ENCODE measurements at regions not wholly inside any gene's neighbourhood (a gene's known extent, or its start where the extent isn't known, plus 50 kb on each side); places are given as distances from the start of the nearest gene placed in this dataset.

DNA sequence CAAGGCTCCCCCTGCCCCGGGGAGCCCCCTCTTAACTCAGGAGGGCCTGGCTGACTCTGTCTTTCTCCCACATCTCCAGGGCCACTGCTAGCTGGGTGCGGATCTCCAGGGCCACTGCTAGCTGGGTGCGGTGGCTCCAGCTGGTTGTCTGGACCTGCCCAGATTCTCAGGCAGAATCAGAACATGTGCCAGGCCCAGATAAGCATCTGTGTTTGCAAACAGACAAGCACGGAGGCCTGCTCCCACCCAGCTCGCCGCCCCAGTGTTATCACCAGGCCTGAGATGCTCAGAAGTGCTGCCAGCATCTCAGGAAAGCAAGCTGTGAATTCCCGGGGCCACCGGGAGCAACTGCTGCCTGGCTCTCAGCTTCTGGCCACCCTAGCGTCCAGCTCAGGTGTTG lies 98.4 kb upstream of the FZD10 start:
- intact Hi-C loops (cut with DNase I), result no loop called here
- ATAC-seq (ENCODE audit: poor library complexity) (no peak), DNase-seq (no peak)

DNA sequence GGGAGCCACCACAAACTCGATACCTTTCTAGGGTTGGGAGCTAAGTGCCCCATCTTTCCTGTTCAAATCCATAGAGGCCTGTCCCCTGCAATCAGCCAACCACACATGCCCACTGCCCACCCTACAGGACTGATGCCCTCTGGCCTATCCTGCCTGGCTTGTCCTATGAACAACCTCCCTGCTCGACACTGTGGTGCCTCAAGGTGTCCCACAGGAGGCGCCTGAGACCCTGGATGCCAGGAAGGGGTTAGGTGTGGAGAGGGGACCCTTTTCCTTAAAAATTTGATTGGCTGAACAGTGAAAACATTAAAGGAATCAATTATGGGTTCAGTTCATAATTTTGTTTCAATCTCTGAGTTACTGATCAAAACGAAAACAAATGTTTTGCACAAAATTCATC lies 97.3 kb upstream of the FZD10 start:
- intact Hi-C loops (cut with DNase I), result no loop called here
- DNase-seq (no peak), ATAC-seq (ENCODE audit: poor library complexity) (no peak)

DNA sequence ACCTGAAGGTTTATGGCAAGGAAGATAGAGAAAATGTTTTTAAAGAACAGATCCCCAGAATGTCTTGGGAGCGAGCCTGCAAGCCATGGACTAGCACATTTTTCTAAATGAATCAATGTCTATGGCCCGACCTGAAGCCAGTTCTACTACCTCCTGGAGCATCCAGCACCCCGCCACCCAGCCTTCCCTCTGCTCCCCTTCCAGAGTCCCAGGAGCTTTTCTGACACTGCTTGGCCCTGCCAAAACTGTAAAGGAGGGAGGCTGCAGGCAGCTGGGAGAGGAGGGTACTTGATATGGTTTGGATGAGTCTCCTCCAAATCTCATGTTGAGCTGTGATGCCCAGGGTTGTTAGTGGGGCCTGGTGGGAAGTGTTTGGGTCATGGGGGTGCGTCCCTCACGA lies 95.5 kb upstream of the FZD10 start:
- no peak for ATAC-seq (ENCODE audit: poor library complexity)
- intact Hi-C loops (cut with DNase I), result no loop called here
- DNase-seq, result no peak

DNA sequence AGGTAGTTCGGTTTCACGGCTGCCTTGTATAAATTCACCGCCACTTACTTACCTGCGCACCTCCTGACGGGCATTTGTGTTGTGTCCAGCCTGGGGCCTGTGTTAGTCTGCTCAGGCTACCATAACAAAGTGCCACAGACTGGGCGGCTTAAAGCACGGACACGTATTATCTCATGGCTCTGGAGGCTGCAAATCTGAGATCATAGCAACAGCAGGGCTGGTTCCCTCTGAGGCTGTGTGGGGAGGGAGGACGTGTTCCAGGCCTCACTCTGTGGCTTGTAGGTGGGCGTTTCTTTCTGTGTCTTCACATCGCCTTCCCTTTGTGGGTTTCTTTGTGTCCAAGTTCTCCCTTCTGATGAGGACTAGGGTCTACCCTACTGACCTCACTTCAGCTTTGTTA lies 93.5 kb upstream of the FZD10 start:
- no peak for ATAC-seq (ENCODE audit: poor library complexity)
- intact Hi-C loops (cut with DNase I), result no loop called here
- no peak for DNase-seq

DNA sequence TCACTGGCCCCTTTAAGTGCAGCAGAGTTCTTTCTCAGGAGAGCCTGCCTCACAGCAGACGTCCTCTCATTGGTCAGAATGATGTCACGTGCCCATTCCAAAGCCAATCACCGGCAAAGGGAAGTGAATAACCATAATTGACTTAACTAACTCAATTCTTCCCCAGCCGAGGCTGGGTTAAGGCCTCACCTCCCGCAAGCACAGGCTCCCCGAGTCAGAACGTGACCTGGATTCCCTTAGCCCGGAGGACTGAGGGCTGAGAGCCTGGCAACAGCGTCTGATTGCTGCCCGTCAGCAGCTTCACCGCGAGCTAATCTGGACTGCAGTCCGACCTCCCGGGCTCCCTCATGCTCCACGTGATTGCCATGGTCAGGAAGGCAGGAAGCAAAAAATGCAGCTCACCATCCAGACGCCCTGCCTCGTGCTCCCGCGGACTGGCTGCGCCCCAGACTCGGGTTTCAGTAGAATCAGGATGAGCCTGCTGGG lies 92.1 kb upstream of the FZD10 start:
- ATAC-seq (ENCODE audit: poor library complexity) (peak; percentile 55), DNase-seq (no peak)
- intact Hi-C loops (cut with DNase I), result no loop called here

DNA sequence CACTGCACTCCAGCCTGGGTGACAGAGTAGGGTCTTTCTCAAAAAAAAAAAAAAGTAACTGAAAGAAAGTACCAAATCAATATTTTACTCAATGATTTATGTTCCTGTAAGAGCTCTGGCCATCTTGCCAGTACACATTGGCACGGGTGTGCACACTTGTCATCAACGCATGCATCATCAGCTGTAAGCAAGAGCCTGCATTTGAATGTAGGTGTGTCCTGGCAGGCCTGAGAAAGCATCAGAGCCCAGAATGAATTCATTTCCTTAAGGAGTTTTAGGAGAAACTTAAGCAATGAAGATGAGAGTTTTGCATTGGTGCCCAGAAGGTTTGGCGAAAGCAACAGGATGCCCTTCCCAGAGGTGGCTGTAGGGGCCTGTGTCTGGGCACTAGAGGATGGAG lies 88.5 kb upstream of the FZD10 start:
- DNase-seq (no peak), ATAC-seq (ENCODE audit: poor library complexity) (no peak)
- intact Hi-C loops (cut with DNase I), result no loop called here

DNA sequence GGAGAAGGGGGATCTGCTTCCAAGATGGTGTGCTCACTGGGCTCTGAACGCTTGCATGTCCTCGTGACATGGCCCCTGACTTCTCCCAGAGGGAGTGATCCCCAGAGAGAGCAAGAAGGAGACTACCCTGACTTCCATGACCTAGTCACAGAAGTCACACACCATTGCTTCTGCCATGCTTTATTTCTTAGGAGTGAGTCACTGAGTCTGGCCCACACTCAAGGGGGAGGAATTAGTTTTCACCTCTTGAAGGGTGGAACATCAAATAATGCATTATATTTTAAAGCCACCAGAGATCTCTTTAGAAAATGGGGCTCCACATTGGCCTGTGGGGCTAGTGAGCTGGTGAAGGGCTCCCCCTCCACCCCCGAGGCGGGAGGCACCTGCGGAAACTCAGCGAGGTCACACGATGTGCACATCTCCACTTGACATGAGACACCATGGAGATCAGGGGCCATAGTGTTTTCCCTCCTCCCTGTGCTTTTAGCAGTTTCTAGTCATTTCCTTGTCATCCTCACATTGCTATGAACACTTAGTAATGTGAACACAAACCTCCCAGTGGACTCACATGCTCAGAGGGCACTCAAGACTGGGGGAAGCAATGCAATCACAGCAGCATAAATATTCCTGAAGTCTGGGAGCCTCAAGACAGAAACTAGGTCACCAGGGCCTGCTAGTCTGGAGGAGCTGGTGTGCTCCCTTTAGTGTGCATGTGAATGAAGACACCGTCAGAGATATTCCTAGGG lies 87.4 kb upstream of the FZD10 start:
- ATAC-seq (ENCODE audit: poor library complexity) (no peak), DNase-seq (no peak)
- intact Hi-C loops (cut with DNase I), result no loop called here

DNA sequence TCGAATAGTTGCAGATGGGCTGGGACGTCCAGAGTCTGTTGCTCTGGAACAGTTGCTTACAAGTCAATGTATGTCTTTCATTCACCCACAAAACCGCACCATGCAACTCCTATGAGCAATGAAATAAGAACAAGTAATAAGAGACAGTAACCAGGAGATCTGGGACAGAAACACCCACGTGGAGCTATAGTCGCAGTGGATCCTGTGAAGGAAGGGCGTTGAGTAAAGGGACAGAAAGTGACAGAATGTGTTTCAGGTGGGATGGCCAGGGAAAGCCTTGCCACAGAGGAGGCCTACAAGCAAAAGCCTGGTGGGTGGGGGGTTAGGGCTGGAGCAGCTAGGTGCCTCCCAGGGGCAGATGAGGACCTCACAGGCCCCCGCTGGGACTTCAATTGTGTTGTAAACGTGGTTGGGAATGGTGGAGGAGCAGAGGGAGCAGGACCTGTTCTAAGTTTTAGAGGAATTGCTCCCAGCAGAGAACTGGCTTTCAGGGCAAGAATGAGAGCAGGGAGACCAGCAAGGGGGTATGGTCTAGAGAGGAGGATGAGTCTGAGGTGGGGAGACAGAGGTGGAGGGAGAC lies 86.7 kb upstream of the FZD10 start:
- no peak for ATAC-seq (ENCODE audit: poor library complexity)
- no peak for DNase-seq

DNA sequence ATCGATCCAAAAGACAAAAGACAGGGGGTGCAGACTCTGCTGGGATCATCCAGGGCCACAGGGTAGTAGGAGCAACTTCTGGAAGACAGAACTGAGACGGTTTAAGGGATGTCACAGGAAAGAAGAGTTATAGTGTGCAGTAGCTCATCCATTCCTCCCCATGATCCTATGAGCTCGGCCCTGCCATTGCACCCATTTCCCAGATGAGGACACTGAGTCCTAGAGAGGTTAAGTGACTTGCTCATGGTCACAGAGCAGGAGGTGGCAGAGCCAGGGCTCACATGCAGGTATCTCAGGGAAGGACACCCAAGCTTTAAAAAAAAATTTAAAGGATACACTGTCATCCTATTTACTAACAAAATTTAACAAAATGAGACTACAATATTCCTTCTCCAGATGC lies 86.1 kb upstream of the FZD10 start:
- ATAC-seq (ENCODE audit: poor library complexity), result no peak
- intact Hi-C loops (cut with DNase I), result no loop called here
- DNase-seq, result no peak

More for the DNA sequence above, 86.7 kb upstream of the FZD10 start:
- intact Hi-C loops (cut with DNase I), result no loop called here

DNA sequence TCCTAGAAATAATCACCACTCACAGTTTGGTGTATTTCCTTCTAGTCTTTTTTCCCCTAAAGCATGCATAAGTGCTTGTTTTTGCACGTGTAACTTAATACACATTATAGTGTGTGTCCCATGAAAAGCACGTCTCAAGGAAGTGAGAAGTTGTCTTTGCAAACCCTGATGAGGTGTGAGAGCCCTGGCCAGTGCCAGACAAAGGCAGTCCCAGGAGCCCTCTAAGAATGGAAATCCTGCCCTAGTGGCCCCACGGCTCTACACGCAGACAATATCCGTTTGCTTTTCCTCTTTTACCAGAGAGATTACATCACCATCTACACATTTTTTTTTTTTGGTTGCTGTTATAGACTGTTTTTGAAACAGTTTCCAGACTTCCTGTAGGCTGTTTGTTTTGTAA lies 85.5 kb upstream of the FZD10 start:
- DNase-seq (no peak), ATAC-seq (ENCODE audit: poor library complexity) (no peak)
- intact Hi-C loops (cut with DNase I), result no loop called here

DNA sequence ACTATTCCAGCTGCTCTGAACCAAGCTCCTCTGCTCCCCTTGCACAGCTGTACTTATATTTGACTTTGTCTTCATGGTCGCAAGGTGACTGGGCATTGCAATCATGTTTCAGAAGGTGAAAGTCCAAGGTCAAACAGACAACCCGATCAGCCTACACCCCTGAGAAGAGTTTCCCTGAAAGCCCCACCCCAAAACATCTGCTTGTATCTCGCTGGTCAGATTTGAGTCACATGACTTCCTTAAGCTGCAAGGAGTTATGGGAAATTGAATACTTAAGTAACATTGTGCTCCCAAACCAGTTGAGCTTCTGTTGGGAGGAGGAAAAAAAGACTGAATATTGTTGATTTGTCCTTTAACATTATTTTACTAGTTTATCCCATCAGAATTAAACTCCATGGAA lies 83.4 kb upstream of the FZD10 start:
- ATAC-seq (ENCODE audit: poor library complexity), result no peak
- intact Hi-C loops (cut with DNase I), result no loop called here
- DNase-seq, result no peak

DNA sequence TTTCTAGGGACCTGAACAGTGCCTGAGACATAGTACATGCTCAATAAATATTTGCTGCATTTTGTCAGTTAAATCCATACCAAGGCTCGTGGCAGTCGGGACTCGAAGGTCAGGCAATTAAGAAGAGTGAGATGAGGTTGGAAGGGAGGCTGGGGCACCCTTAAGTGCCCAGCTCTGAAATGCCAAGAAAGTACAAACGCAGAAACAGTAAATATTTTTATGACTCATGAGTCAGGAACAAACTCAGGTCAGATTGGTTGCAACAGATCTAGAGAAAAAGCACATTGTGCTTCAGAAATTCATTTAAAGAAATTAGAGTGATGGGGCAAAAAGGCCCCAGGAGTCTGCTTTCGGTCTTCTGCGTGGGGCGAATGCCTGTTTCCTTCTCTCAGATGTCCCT lies 83.0 kb upstream of the FZD10 start:
- ATAC-seq (ENCODE audit: poor library complexity) (no peak), DNase-seq (no peak)
- intact Hi-C loops (cut with DNase I), result no loop called here

DNA sequence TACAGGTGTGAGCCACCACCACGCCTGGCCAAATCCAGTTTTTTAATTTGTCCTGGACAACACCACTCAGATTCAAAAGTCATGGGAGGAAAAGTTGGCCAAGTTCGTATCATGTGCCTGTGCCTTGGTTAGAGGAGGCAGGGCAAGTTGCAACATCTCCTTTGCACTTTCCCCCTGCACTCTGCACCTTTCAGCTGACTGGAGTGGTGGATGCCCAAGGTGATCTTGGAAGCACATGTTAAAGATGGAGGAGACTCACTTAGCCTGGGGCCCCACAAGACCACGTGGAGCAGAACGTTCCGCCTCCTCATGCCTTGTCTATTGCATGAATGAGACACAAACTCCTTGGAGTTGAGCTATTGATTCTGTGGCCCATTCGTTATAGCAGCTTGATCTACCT lies 82.1 kb upstream of the FZD10 start:
- ATAC-seq (ENCODE audit: poor library complexity) (no peak), DNase-seq (no peak)
- intact Hi-C loops (cut with DNase I), result no loop called here

DNA sequence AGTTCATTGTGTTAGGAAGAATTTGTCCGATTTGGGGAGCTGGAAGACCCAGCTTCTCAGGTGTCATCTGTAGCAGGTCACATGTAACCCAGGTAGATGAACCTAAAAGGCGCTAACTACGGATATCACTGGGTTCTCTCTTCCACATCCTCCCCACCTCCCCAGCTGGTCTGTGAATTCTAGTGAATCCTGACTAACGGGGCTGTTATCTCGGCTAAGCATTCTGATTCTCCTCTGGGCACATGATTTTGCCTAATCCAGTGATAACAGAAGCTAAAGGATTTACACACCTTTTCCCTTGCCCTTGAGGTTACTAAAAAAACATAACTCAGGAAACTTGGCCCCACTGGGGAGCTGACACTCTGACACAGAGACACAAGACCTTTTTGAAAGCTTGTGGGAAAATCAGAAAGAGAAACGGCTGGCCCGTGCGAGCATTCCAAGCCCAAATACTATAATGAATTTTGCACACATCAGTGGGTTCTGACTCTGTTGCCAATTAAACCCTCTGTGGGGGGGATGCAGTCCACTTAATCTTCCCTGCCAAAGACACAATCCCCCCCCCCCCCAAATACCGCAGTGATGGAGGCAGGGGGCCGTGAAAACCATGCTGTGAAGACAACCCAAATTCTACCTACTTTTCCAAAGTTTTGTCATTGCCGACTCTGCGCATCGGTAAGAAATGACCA lies 81.0 kb upstream of the FZD10 start:
- intact Hi-C loops (cut with DNase I), result no loop called here

DNA sequence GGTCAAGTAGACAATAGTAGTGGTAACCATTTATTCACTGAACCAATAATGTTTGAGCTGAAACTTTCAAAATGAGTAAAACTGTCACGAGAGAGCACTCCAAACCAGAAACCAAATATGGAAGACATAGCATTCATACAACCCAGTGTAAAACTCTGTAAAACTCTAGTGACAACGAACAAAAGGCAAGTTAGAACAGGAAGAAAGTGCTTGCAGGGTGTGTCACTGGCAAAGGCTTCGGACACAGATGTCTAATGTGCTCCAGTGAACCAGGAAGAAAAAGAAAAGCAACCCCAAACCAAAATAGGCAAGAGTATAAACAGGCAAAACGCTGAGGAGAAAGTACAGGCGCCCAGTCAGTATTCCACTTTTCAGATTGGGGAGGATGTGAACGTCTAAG lies 79.3 kb upstream of the FZD10 start:
- intact Hi-C loops (cut with DNase I), result no loop called here
- ATAC-seq (ENCODE audit: poor library complexity), result no peak
- no peak for DNase-seq

More for the DNA sequence above, 81.0 kb upstream of the FZD10 start:
- no peak for DNase-seq
- no peak for ATAC-seq (ENCODE audit: poor library complexity)

DNA sequence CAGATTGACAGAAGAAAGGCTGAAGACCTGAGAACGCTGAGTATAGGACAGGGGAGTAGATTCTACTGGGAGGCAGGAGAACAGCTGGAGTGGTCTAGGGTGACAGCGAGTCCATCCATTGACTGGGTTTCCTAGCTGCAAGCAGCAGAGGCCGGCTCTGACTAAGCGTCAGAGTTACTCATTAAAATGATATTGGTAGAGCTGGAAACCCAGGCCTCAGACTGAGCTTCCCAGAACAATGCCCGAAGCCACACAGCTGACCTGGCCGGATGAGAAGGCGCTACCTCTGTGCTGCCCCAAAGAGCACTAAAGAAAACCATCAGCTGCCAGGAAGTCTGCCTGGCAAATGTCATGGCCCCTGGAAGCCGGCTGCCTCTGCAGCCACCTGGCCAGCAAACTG lies 78.5 kb upstream of the FZD10 start:
- no peak for DNase-seq
- intact Hi-C loops (cut with DNase I), result no loop called here
- ATAC-seq (ENCODE audit: poor library complexity), result no peak

DNA sequence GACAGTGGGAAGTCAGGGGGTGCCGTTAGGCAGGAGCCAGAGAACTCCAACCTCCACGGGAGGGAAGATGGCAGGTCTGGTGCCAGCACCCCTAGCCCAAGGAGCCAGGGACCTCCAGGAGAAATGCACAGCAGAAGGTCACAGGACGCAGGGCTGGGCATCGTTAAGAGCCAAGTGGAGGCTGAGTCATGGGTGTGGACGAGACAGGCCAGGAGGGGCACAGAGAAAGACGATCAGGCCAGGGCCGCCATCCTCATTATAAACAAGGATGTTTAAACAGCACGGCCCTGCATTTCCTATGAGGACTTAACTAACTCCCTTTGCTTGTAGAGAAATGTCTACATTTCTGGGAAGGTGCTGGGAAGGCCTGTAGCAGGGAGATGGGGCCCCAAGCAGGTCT lies 77.9 kb upstream of the FZD10 start:
- intact Hi-C loops (cut with DNase I), result no loop called here
- ATAC-seq (ENCODE audit: poor library complexity) (no peak), DNase-seq (no peak)

DNA sequence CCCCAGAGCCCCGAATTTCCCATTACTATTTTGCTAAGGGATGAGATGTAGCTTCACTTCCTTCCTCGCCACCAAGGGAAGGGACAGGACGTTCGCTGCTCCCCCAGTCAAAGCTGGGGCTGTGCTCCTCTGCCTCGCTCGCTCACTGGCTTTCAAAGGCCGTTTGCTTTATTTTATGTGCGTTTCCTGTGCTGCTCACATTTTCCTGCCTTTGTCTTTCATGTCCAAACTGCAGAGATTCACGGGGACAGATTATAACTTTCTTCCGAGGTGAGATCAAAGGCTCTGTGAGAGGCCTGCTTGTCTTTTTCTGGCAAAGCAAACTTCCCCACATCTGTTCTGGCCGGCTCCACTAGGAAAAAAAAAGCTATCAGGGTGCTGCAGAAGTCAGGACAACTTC lies 76.0 kb upstream of the FZD10 start:
- ATAC-seq (ENCODE audit: poor library complexity) (no peak), DNase-seq (no peak)
- intact Hi-C loops (cut with DNase I), result no loop called here

DNA sequence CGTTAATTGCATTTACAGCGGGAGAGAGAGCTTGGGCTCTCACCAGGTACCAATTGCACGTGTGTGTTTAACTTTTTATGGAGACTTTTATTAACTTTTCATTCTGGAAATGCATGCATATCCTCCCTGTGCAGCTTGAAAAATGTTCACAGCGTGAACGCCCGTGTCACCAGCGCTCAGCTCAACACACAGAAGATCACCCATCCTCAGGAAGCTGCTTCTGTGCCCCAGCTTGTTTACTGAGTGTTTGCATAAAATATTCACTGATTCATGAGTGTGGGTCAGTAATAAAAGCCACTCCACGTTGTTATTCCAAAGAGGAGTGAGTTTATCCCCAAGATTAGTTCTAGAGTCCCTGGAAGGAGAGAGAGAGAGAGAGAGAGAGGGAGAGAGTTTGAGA lies 75.5 kb upstream of the FZD10 start:
- no peak for ATAC-seq (ENCODE audit: poor library complexity)
- no peak for DNase-seq
- intact Hi-C loops (cut with DNase I), result no loop called here

DNA sequence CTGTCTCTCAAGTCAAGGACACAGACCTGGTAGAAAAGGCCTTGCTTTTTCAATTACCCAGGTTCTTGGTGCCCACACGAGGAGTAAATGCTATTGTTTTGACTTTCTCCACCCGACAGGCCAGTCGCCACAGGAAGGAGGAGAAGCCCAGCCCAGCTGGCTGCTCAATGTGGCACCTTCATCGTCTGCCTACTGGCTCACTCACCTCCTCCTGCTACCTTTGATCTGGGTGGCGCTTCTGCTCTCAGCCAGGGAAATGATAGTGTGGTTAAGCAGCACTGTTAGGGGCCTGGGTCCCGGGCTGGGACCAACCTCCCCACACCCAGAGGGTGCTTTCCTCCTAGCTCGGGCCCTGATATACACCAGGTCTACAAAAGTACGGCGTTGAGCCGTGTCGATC lies 75.0 kb upstream of the FZD10 start:
- intact Hi-C loops (cut with DNase I), result no loop called here
- ATAC-seq (ENCODE audit: poor library complexity) (no peak), DNase-seq (no peak)
